ENCODE measurements at regions not wholly inside any gene's neighbourhood (a gene's known extent, or its start where the extent isn't known, plus 50 kb on each side); places are given as distances from the start of the nearest gene placed in this dataset.

GRCh38 chr10:53033396-53033795 lies 260.8 kb upstream of the MBL2 start:
- TF ChIP-seq CTCF (IDR thresholded peaks at IDR 0.05): no peak
- TF ChIP-seq POLR2AphosphoS5 (IDR thresholded peaks at IDR 0.05; ENCODE audit: insufficient read depth in 1 of 2, low read depth in 1 of 2): no peak
